Effector memory CD4-positive, alpha-beta T cell (primary cell): ENCODE measurements at regions not wholly inside any gene's neighbourhood (a gene's known extent, or its start where the extent isn't known, plus 50 kb on each side); places are given as distances from the start of the nearest gene placed in this dataset.

ENCODE experiments used
- DNase-seq, 3 donors: peaks; one replicate each; pipeline ENCODE4 v3.0.0-alpha.2; 2020
- H3K27ac ChIP-seq: 2 replicates; pipeline ENCODE4 v1.7.0; 2013; ENCODE audit warnings: mild to moderate bottlenecking, low read length, moderate library complexity; ENCODE audit not compliant: insufficient read depth, poor library complexity, severe bottlenecking
- H3K27me3 ChIP-seq: replicated peaks from 2 replicates; pipeline ENCODE4 v1.7.0; 2013; ENCODE audit warnings: mild to moderate bottlenecking, low read length; ENCODE audit not compliant: insufficient read depth, control insufficient read depth, poor library complexity, severe bottlenecking
- H3K36me3 ChIP-seq: 2 replicates; pipeline ENCODE4 v1.7.0; 2013; ENCODE audit warnings: mild to moderate bottlenecking, low read length, moderate library complexity; ENCODE audit not compliant: control insufficient read depth, insufficient read depth
- H3K4me1 ChIP-seq: 2 replicates; pipeline ENCODE4 v1.7.0; 2013; ENCODE audit warnings: low read length, mild to moderate bottlenecking; ENCODE audit not compliant: control insufficient read depth, insufficient read depth, poor library complexity, severe bottlenecking
- H3K4me3 ChIP-seq: 2 replicates; pipeline ENCODE4 v1.7.0; 2013; ENCODE audit warnings: low read length, low read depth, mild to moderate bottlenecking; ENCODE audit not compliant: insufficient read depth, poor library complexity, severe bottlenecking
- H3K9me3 ChIP-seq: 2 replicates; pipeline ENCODE4 v1.7.0; 2013; ENCODE audit warnings: mild to moderate bottlenecking, low read length, moderate library complexity; ENCODE audit not compliant: control insufficient read depth

DNA sequence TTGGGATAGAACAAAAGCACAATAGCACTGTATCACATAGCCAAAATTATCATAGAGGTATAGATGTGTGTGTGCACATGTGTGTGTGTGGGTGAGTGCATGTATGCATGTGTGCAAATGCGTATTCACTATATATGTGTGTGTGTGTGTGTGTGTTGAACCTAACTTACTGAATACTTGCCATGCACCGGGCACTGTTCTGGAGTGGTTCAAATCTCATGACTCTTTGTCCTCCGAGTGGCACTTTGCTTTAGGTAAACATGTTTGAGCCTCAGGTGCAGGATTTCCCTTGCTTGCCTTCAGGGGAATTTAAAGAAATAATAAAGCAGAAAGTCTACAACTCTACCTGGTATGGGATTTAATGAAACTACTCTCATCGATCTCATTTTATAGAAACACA is 183.5 kb upstream of the GDNF start:
- H3K36me3 ChIP-seq: no peaks in the 10 kb centered on the region
- no peaks in the 10 kb centered on the region for H3K27me3 ChIP-seq
- H3K4me1 ChIP-seq: no peaks in the 10 kb centered on the region
- no peak for DNase-seq
- no peak overlapping the region for H3K4me3 ChIP-seq
- H3K9me3 ChIP-seq: no peaks in the 10 kb centered on the region
- no peak overlapping the region for H3K27ac ChIP-seq

DNA sequence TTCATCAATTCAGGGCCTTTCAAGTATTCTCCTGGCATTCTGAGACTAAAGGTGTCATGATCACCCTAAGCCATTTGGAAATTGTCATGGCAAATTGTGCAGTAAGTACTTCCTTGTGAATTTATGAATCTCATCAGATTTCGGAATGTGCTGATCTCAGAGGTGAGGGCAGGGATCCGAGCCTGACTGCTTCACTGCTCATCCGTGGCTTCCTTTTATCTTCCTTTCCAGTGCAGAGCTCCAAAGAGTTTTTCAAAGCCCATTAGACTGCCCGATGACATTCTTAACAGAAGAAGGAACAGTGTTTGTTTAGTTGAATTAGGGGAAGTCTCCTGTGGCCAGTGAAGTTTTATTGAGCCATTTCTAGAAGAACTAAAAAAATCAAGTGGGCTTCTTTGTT is 182.8 kb upstream of the GDNF start:
- Histone ChIP-seq H3K4me1 (no peaks in the 10 kb centered on the region), H3K27me3 (no peaks in the 10 kb centered on the region), H3K27ac (no peak overlapping the region), H3K9me3 (no peaks in the 10 kb centered on the region), H3K36me3 (no peaks in the 10 kb centered on the region), H3K4me3 (no peak overlapping the region)
- DNase-seq: no peak

DNA sequence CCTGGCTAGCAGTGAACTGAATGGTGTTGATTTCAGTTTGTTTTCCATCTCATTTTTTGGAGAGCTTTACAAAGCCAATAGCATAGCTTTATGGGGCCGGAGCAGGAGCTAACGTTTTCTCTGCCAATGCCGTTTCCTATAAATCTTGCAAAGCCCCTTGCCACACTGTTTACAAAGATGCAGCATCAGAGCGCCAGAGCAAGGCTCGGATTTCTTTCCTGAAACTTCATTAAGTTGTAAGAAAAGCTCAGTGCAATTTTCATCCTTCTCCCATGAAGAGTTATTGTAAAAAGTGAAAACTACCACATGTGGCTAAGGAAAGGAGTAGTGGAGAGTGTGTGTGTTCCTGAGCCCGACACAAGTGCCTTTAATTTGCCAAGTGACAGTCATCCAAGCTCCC is 178.2 kb upstream of the GDNF start:
- Histone ChIP-seq H3K27me3 (no peaks in the 10 kb centered on the region), H3K4me3 (no peak overlapping the region), H3K36me3 (no peaks in the 10 kb centered on the region), H3K4me1 (no peaks in the 10 kb centered on the region), H3K27ac (no peak overlapping the region), H3K9me3 (no peaks in the 10 kb centered on the region)
- no peak for DNase-seq

DNA sequence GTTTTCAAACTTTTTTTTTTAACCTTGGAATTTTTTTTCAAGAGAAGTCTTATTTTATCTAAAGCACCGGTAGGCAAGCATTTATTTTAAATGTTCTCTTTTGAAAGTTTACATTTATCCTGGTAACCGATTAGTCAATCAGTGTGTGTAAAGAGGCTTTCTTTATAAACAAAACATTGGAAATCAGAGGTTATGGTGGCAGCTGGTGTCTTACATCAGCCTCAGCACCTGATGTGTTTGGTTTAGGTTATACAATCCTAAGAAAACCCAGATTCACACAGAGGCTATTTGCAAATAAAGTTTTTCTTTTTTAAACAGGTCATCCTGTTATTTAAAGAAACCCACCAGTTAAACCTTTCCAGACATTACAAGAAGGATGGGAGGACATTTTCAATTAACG is 173.3 kb upstream of the GDNF start:
- H3K4me1 ChIP-seq: no peaks in the 10 kb centered on the region
- no peaks in the 10 kb centered on the region for H3K9me3 ChIP-seq
- no peaks in the 10 kb centered on the region for H3K27me3 ChIP-seq
- no peaks in the 10 kb centered on the region for H3K36me3 ChIP-seq
- no peak overlapping the region for H3K27ac ChIP-seq
- no peak overlapping the region for H3K4me3 ChIP-seq
- no peak for DNase-seq

DNA sequence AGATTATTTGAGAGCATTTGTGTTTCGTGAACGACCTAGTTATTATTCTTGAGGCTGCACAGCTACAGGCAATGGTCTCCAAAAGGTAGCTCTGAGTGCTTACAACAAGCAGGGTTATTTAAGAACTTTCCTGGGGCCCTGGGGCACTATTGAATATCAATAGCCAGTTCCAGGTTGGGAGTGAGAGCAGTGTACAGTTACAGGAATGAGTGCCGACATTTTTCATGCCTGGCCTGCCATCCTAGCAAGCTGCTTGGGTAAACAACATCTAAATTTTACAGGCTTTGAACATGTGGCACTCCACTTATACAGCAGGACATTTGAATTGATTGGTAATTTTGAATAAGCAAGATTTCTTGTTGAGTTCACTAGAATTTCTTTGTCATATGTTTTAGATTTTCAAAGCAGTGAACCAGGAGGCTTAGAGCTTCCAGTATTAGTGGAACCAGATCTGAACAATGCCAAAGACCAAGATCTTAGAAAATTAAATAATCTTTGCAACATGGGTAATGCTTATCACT is 171.9 kb upstream of the GDNF start:
- Histone ChIP-seq H3K36me3 (no peaks in the 10 kb centered on the region), H3K4me1 (no peaks in the 10 kb centered on the region), H3K9me3 (no peaks in the 10 kb centered on the region), H3K27me3 (no peaks in the 10 kb centered on the region), H3K27ac (no peak overlapping the region), H3K4me3 (no peak overlapping the region)
- no peak for DNase-seq

DNA sequence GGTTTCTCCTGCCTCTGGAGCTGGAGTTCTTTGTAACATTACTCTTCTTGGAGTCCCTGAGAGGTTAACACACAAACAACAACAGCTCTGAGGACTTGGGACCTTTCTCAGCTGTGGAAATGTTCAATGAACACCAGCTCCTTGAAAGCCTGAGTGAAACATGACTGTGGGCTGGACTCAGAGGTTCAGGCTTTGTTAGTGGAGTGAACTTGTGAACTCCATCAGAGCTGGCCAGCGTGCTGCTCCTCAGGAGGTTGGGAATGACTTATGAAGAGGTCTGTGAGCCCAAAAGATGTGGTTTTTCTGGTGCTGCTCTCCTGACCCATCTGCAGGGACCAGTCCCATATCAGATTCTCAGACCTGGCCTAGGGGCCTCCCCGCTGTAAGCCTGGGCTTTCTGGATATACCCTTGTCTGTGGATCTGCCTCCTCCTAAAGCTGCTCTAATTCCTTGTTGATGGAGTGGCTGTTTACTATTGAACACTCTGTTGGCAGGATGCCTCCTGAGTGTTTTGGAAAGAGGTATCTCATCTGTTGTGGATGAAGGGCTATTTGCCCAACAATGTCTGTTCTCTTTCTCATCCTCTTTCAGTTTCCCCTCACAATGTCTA is 170.0 kb upstream of the GDNF start:
- H3K27me3 ChIP-seq: no peaks in the 10 kb centered on the region
- no peaks in the 10 kb centered on the region for H3K9me3 ChIP-seq
- no peak for DNase-seq
- H3K36me3 ChIP-seq: no peaks in the 10 kb centered on the region
- H3K4me1 ChIP-seq: no peaks in the 10 kb centered on the region
- no peak overlapping the region for H3K27ac ChIP-seq
- H3K4me3 ChIP-seq: no peak overlapping the region

DNA sequence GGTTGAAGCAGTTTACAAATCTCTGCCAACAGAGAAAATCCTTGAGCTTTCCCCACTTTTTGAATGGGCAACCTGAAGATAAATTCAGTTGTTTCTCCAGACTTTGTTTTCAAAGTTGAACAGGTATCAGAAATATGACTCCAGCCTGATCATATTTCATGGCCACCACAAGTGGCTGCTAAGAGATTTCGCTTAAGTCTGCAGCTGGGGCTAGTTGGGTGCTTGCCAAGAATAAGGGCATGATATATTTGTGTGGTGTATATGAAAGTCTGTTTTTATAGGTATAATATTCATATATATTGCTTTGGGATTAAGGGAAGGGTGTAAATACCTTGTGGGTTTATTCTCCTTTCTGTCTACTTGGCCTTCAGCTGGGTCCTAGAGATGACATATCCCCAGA is 168.4 kb upstream of the GDNF start:
- no peaks in the 10 kb centered on the region for H3K27me3 ChIP-seq
- no peaks in the 10 kb centered on the region for H3K36me3 ChIP-seq
- H3K27ac ChIP-seq: no peak overlapping the region
- no peaks in the 10 kb centered on the region for H3K9me3 ChIP-seq
- no peaks in the 10 kb centered on the region for H3K4me1 ChIP-seq
- no peak for DNase-seq
- no peak overlapping the region for H3K4me3 ChIP-seq

DNA sequence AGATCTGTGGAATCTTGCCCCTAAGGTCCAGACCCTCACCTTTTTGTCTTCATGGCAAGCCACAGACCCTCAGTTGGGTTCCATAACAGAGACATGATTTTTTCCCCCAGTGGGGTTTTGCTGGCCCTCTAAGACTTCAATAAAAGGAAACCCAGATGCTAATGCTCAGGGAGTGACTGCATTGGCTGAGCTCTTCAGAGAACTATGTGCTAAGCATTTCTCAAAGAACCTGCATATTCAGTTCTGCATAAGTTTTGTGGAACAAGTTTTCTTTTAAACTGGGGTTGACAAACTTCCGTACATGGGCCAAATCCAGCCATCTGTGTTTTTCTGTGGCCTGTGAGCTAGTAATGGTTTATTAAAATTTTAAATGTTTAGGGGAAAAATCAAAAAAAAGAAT is 159.8 kb upstream of the GDNF start:
- no peak overlapping the region for H3K4me3 ChIP-seq
- H3K4me1 ChIP-seq: no peaks in the 10 kb centered on the region
- no peaks in the 10 kb centered on the region for H3K9me3 ChIP-seq
- no peak for DNase-seq
- H3K36me3 ChIP-seq: no peaks in the 10 kb centered on the region
- no peaks in the 10 kb centered on the region for H3K27me3 ChIP-seq
- H3K27ac ChIP-seq: no peak overlapping the region

DNA sequence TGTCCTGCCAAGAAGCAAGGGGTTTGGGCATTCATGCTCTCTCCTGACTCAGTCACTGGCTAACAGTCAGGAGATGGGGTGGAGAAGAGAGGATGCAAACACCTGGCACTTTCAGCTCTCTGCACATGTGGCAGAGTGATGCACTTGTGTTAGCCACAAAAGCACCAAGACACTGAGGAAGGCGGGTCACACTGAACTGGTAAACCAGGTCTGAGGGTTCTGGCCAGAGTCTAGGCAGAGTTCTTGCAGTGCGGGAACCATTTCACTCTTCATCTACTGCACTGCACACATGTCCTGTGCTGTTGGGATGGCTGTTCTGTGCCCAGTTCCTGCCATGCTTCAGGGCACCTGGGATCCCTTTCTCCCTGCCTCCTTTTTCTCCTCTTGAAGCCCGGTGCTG is 157.1 kb upstream of the GDNF start:
- no peaks in the 10 kb centered on the region for H3K9me3 ChIP-seq
- no peaks in the 10 kb centered on the region for H3K27me3 ChIP-seq
- H3K4me3 ChIP-seq: no peak overlapping the region
- H3K27ac ChIP-seq: no peak overlapping the region
- no peaks in the 10 kb centered on the region for H3K36me3 ChIP-seq
- no peak for DNase-seq
- no peaks in the 10 kb centered on the region for H3K4me1 ChIP-seq

DNA sequence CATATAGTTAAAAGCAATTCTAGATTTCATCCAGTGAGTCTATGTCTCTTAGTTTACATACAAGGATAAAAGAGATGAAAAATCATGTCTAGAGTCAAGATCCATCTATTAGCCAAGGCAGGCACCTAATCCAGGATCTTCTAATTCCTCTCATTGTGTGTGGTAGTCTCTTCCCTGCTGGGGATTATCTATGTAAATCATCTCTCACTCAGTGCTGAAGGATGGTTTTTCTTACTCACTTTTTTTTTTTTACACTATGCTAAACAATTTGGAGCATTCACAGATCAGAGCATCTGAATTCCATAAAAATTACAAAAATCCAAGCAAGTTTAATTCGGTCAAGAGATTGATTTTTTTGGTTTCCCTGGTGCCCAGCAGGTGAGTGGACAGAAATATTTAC is 154.9 kb upstream of the GDNF start:
- H3K4me3 ChIP-seq: no peak overlapping the region
- no peak overlapping the region for H3K27ac ChIP-seq
- H3K27me3 ChIP-seq: no peaks in the 10 kb centered on the region
- H3K9me3 ChIP-seq: no peaks in the 10 kb centered on the region
- no peaks in the 10 kb centered on the region for H3K4me1 ChIP-seq
- no peak for DNase-seq
- H3K36me3 ChIP-seq: no peaks in the 10 kb centered on the region
